H9 (cell line): ENCODE measurements at regions not wholly inside any gene's neighbourhood (a gene's known extent, or its start where the extent isn't known, plus 50 kb on each side); places are given as distances from the start of the nearest gene placed in this dataset.

ENCODE experiments used
- DNase-seq: peaks from one replicate; pipeline ENCODE4 v3.0.0-alpha.2; 2017
- H2AFZ ChIP-seq: one replicate; pipeline ENCODE4 v1.6.1; 2013; ENCODE audit warnings: mild to moderate bottlenecking, low read length, control low read depth, moderate library complexity
- H2AK5ac ChIP-seq: 2 replicates; pipeline ENCODE4 v1.6.1; 2013; ENCODE audit warnings: low read length, control low read depth, mixed read lengths; ENCODE audit not compliant: insufficient read length
- H2BK120ac ChIP-seq: one replicate; pipeline ENCODE4 v1.6.1; 2013; ENCODE audit warnings: low read depth, mild to moderate bottlenecking, low read length, control low read depth, inconsistent platforms; ENCODE audit not compliant: poor library complexity, severe bottlenecking
- H2BK12ac ChIP-seq: 2 replicates; pipeline ENCODE4 v1.6.1; 2013; ENCODE audit warnings: low read length, control low read depth, mixed read lengths, low read depth; ENCODE audit not compliant: insufficient read length
- H2BK15ac ChIP-seq: 2 replicates; pipeline ENCODE4 v1.6.1; 2013; ENCODE audit warnings: low read depth, low read length, control low read depth
- H2BK20ac ChIP-seq: one replicate; pipeline ENCODE4 v1.6.1; 2013; ENCODE audit warnings: low read depth, mild to moderate bottlenecking, low read length, control low read depth, inconsistent platforms; ENCODE audit not compliant: poor library complexity, severe bottlenecking
- H2BK5ac ChIP-seq: 2 replicates; pipeline ENCODE4 v1.6.1; 2013; ENCODE audit warnings: low read length, control low read depth, mixed read lengths; ENCODE audit not compliant: insufficient read length
- H3K14ac ChIP-seq: 2 replicates; pipeline ENCODE4 v1.6.1; 2013; ENCODE audit warnings: low read length, control low read depth; ENCODE audit not compliant: insufficient read depth
- H3K18ac ChIP-seq: 2 replicates; pipeline ENCODE4 v1.6.1; 2013; ENCODE audit warnings: low read depth, mild to moderate bottlenecking, mixed read lengths, low read length, control low read depth; ENCODE audit not compliant: insufficient read length
- H3K23ac ChIP-seq: 2 replicates; pipeline ENCODE4 v1.6.1; 2013; ENCODE audit warnings: low read length, control low read depth, mixed read lengths, low read depth; ENCODE audit not compliant: insufficient read length
- H3K23me2 ChIP-seq: 2 replicates; pipeline ENCODE4 v1.6.1; 2013; ENCODE audit warnings: low read depth, mild to moderate bottlenecking, mixed read lengths, low read length, control low read depth; ENCODE audit not compliant: insufficient read length, poor library complexity, severe bottlenecking
- H3K27ac ChIP-seq: 2 replicates; pipeline ENCODE4 v1.5.1; 2013; ENCODE audit warnings: low read length, control low read depth, mixed read lengths, low read depth; ENCODE audit not compliant: insufficient read length
- H3K27me3 ChIP-seq: 2 replicates; pipeline ENCODE4 v1.6.1; 2013; ENCODE audit warnings: low read length, control low read depth, inconsistent platforms; ENCODE audit not compliant: insufficient read depth
- H3K4ac ChIP-seq: 2 replicates; pipeline ENCODE4 v1.6.1; 2013; ENCODE audit warnings: low read depth, mild to moderate bottlenecking, control low read depth, inconsistent platforms, low read length, moderate library complexity
- H3K4me1 ChIP-seq: 2 replicates; pipeline ENCODE4 v1.6.1; 2013; ENCODE audit warnings: low read length, control low read depth, inconsistent platforms; ENCODE audit not compliant: insufficient read depth
- H3K4me2 ChIP-seq: 2 replicates; pipeline ENCODE4 v1.6.1; 2013; ENCODE audit warnings: low read length, control low read depth, mixed read lengths; ENCODE audit not compliant: insufficient read length, insufficient read depth
- H3K56ac ChIP-seq: 2 replicates; pipeline ENCODE4 v1.6.1; 2013; ENCODE audit warnings: low read depth, mild to moderate bottlenecking, mixed read lengths, low read length, control low read depth; ENCODE audit not compliant: insufficient read length
- H3K79me1 ChIP-seq: 2 replicates; pipeline ENCODE4 v1.6.1; 2013; ENCODE audit warnings: low read depth, mild to moderate bottlenecking, moderate library complexity, low read length, control low read depth, inconsistent platforms; ENCODE audit not compliant: insufficient read depth, poor library complexity, severe bottlenecking
- H3K79me2 ChIP-seq: 2 replicates; pipeline ENCODE4 v1.6.1; 2013; ENCODE audit warnings: low read length, control low read depth, inconsistent platforms; ENCODE audit not compliant: insufficient read depth
- H3K9ac ChIP-seq: 2 replicates; pipeline ENCODE4 v1.6.1; 2013; ENCODE audit warnings: low read length, control low read depth, mixed read lengths; ENCODE audit not compliant: insufficient read length; ENCODE audit errors: extremely low read depth
- H3K9me3 ChIP-seq: one replicate; pipeline ENCODE4 v1.6.1; 2013; ENCODE audit warnings: low read depth, low read length, inconsistent platforms; ENCODE audit not compliant: control insufficient read depth
- H3T11ph ChIP-seq: one replicate; pipeline ENCODE4 v1.6.1; 2013; ENCODE audit warnings: mild to moderate bottlenecking, low read length, control low read depth, inconsistent platforms
- H4K20me1 ChIP-seq: one replicate; pipeline ENCODE4 v1.6.1; 2013; ENCODE audit not compliant: control insufficient read depth, insufficient read length, insufficient read depth
- H4K5ac ChIP-seq: 2 replicates; pipeline ENCODE4 v1.6.1; 2013; ENCODE audit warnings: low read depth, mild to moderate bottlenecking, mixed read lengths, low read length, control low read depth; ENCODE audit not compliant: insufficient read length
- H4K8ac ChIP-seq: replicated peaks from 2 replicates; pipeline ENCODE4 v1.6.1; 2013; ENCODE audit warnings: low read length, control low read depth, mixed read lengths, low read depth; ENCODE audit not compliant: insufficient read length
- H4K91ac ChIP-seq: 2 replicates; pipeline ENCODE4 v1.6.1; 2013; ENCODE audit warnings: low read depth, mild to moderate bottlenecking, moderate library complexity, mixed read lengths, low read length, control low read depth; ENCODE audit not compliant: insufficient read length
- H3K27ac Mint-ChIP-seq, 3 experiments: 2 replicates in 2 of 3; 3 replicates in 1 of 3; pipeline ENCODE4 v1.8.0; 2020 to 2021; ENCODE audit warnings: mixed read lengths in 3 of 3, mild to moderate bottlenecking in 1 of 3, moderate library complexity in 1 of 3
- H3K27me3 Mint-ChIP-seq: 2 replicates; pipeline ENCODE4 v1.8.0; 2021; ENCODE audit warnings: low read depth, mild to moderate bottlenecking, moderate library complexity, mixed read lengths
- H3K36me3 Mint-ChIP-seq, 3 experiments: 2 replicates in 2 of 3; 3 replicates in 1 of 3; pipeline ENCODE4 v1.8.0; 2020 to 2021; ENCODE audit warnings: low read depth in 3 of 3, mixed read lengths in 3 of 3; ENCODE audit not compliant: insufficient read depth in 1 of 3
- H3K4me1 Mint-ChIP-seq, 2 experiments: 2 replicates each; pipeline ENCODE4 v1.8.0; 2020; ENCODE audit warnings: mixed read lengths in 2 of 2
- H3K4me3 Mint-ChIP-seq, 2 experiments: 2 replicates in 1 of 2; 3 replicates in 1 of 2; pipeline ENCODE4 v1.8.0; 2020 to 2021; ENCODE audit warnings: mild to moderate bottlenecking in 2 of 2, mixed read lengths in 2 of 2, moderate library complexity in 1 of 2
- H3K9me3 Mint-ChIP-seq, 2 experiments: 2 replicates in 1 of 2; 3 replicates in 1 of 2; pipeline ENCODE4 v1.8.0; 2020; ENCODE audit warnings: mild to moderate bottlenecking in 2 of 2, mixed read lengths in 2 of 2, moderate library complexity in 1 of 2
- CTCF ChIP-seq: fragments of 200-600 bp; sonication (generic); conservative IDR thresholded peaks from 3 replicates; pipeline ENCODE4 v1.8.0; 2021; ENCODE audit warnings: antibody characterized with exemption, mild to moderate bottlenecking
- WGBS: extraction: QIAGEN DNeasy Blood & Tissue Kit; methylation state at CpG from one replicate; pipeline ENCODE4 v1.1.7; 2013; ENCODE audit warnings: missing lambda C conversion rate, low lambda C conversion rate, mixed read lengths; ENCODE audit not compliant: insufficient read length; ENCODE audit errors: extremely low coverage; 5-methylcytosine and 5-hydroxymethylcytosine counted together

- no peak overlapping the region for H3K23ac ChIP-seq
- no peaks in the 10 kb centered on the region for H3K4me1 ChIP-seq
- no peak overlapping the region for H4K91ac ChIP-seq
- Mint-ChIP-seq H3K27ac (no peak overlapping the region), H3K36me3 (no peaks in the 10 kb centered on the region), H3K9me3 (no peaks in the 10 kb centered on the region), H3K4me3 (no peak overlapping the region), H3K4me1 (no peaks in the 10 kb centered on the region), H3K27me3 (no peaks in the 10 kb centered on the region)
- no peak overlapping the region for H4K8ac ChIP-seq
- no peak overlapping the region for H3K14ac ChIP-seq
- no peak overlapping the region for H2AK5ac ChIP-seq
- no peak for DNase-seq
- no peak overlapping the region for H2BK12ac ChIP-seq
- WGBS: no CpG with 5 or more reads among the region's 8 CpGs
- H3T11ph ChIP-seq: no peak overlapping the region
- no peaks in the 10 kb centered on the region for H3K79me2 ChIP-seq
- TF ChIP-seq CTCF: no peak
- no peaks in the 10 kb centered on the region for H3K9me3 ChIP-seq
- no peak overlapping the region for H3K18ac ChIP-seq
- H2BK15ac ChIP-seq: no peak overlapping the region
- H2BK20ac ChIP-seq: no peak overlapping the region
- no peaks in the 10 kb centered on the region for H3K23me2 ChIP-seq
- H2BK5ac ChIP-seq: no peak overlapping the region
- H3K79me1 ChIP-seq: no peaks in the 10 kb centered on the region
- H3K27me3 ChIP-seq: no peaks in the 10 kb centered on the region
- no peak overlapping the region for H3K56ac ChIP-seq
- H3K9ac ChIP-seq: no peak overlapping the region
- H4K20me1 ChIP-seq: no peaks in the 10 kb centered on the region
- no peak overlapping the region for H4K5ac ChIP-seq
- H2AFZ ChIP-seq: no peak overlapping the region
- H2BK120ac ChIP-seq: no peak overlapping the region
- H3K27ac ChIP-seq: no peak overlapping the region
- H3K4me2 ChIP-seq: no peak overlapping the region
- no peak overlapping the region for H3K4ac ChIP-seq
These were observed 157.5 kb upstream of the HAPLN1 start for GRCh38 chr5:83877911-83878706.
